ENCODE measurements at regions not wholly inside any gene's neighbourhood (a gene's known extent, or its start where the extent isn't known, plus 50 kb on each side); places are given as distances from the start of the nearest gene placed in this dataset.

DNA sequence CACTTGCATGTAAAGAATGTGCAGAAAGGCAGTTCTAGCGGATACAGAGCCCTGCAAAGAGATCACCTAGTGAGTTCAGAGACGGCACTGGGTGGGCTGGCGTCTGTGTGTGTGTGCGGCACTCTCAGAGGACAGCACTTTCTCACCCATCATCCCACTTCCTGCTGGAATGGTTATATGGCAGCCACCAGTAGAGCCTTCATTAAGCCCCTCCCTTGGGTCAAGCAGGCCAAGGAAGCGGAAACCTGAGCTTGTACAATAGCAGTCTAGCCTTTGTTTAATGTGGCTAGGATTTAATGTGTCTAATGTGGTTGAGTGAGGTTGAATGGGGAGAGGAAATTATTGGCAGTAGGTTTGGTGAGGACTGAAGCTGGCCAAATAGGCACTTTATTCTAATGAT lies 88.3 kb upstream of the ELAC2 start:
- no TSS peak for BruUV-seq (replicated peaks)
- CTCF ChIA-PET = interaction anchor here (0.5 to 2.0 kb wide), 3 partner anchors 8 to 76 kb away, joined by 3 to 10 read pairs (median 7); no protein-coding TSS in a partner anchor
- no peaks in the 10 kb centered on the region for H3K9me3 Mint-ChIP-seq (ENCODE audit: unreplicated experiment)

DNA sequence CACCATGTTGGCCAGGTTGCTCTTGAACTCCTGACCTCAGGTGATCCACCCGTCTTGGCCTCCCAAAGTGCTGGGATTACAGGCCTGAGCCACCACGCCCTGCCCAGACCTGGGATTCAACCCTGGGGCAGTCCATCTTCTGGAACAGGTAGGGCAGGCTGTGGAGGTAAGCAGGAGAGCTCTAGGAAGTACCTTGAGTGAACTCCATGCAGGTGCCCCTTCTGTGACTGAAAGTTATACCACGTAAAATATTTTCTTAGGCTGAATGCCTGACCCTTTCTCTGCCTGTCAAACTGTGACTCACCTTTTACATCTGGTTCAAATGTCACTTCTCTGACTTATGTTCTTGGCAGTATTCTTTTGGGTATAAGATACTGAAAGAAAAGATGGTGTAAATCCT lies 86.7 kb upstream of the ELAC2 start:
- no peaks in the 10 kb centered on the region for H3K27me3 Mint-ChIP-seq (ENCODE audit: insufficient read depth, unreplicated experiment)

More for the DNA sequence above, 88.3 kb upstream of the ELAC2 start:
- TF ChIP-seq CTCF (IDR thresholded peaks at IDR 0.05; ENCODE audit: unreplicated experiment) = no peak
- no peak for DNase-seq (ENCODE audit: unreplicated experiment)
- no peaks in the 10 kb centered on the region for H3K36me3 Mint-ChIP-seq (ENCODE audit: insufficient read depth, unreplicated experiment)
- H3K4me1 Mint-ChIP-seq (ENCODE audit: insufficient read depth, unreplicated experiment) = peaks cover 12% of the 10 kb centered on the region
- H3K4me3 Mint-ChIP-seq (ENCODE audit: unreplicated experiment) = no peak overlapping the region
- intact Hi-C loops (cut with micrococcal nuclease) = no loop called here
- no peak overlapping the region for H3K27ac Mint-ChIP-seq (ENCODE audit: low read depth, unreplicated experiment)
- POLR2A ChIA-PET = no interaction called here
- no peaks in the 10 kb centered on the region for H3K27me3 Mint-ChIP-seq (ENCODE audit: insufficient read depth, unreplicated experiment)

GRCh38 chr17:13102477-13102876 lies 84.7 kb upstream of the ELAC2 start:
- DNase-seq (ENCODE audit: unreplicated experiment) = no peak
- no peaks in the 10 kb centered on the region for H3K9me3 Mint-ChIP-seq (ENCODE audit: unreplicated experiment)
- intact Hi-C loops (cut with micrococcal nuclease) = no loop called here
- H3K27me3 Mint-ChIP-seq (ENCODE audit: insufficient read depth, unreplicated experiment) = no peaks in the 10 kb centered on the region
- POLR2A ChIA-PET = no interaction called here
- BruUV-seq (replicated peaks) = no TSS peak
- H3K4me1 Mint-ChIP-seq (ENCODE audit: insufficient read depth, unreplicated experiment) = peaks cover 12% of the 10 kb centered on the region
- H3K36me3 Mint-ChIP-seq (ENCODE audit: insufficient read depth, unreplicated experiment) = no peaks in the 10 kb centered on the region
- H3K4me3 Mint-ChIP-seq (ENCODE audit: unreplicated experiment) = no peak overlapping the region
- no peak for TF ChIP-seq CTCF (IDR thresholded peaks at IDR 0.05; ENCODE audit: unreplicated experiment)
- CTCF ChIA-PET = no interaction called here
- no peak overlapping the region for H3K27ac Mint-ChIP-seq (ENCODE audit: low read depth, unreplicated experiment)

More for the DNA sequence above, 86.7 kb upstream of the ELAC2 start:
- H3K36me3 Mint-ChIP-seq (ENCODE audit: insufficient read depth, unreplicated experiment) = no peaks in the 10 kb centered on the region
- no peak overlapping the region for H3K27ac Mint-ChIP-seq (ENCODE audit: low read depth, unreplicated experiment)
- TF ChIP-seq CTCF (IDR thresholded peaks at IDR 0.05; ENCODE audit: unreplicated experiment) = no peak
- H3K9me3 Mint-ChIP-seq (ENCODE audit: unreplicated experiment) = no peaks in the 10 kb centered on the region
- CTCF ChIA-PET = interaction anchor here (0.6 to 2.0 kb wide), 3 partner anchors 8 to 23 kb away, joined by 3 to 10 read pairs (median 4); no protein-coding TSS in a partner anchor
- no peak overlapping the region for H3K4me3 Mint-ChIP-seq (ENCODE audit: unreplicated experiment)
- peak; percentile 8 for DNase-seq (ENCODE audit: unreplicated experiment)
- POLR2A ChIA-PET = no interaction called here
- no TSS peak for BruUV-seq (replicated peaks)
- peaks cover 12% of the 10 kb centered on the region for H3K4me1 Mint-ChIP-seq (ENCODE audit: insufficient read depth, unreplicated experiment)
- intact Hi-C loops (cut with micrococcal nuclease) = no loop called here

- no peak overlapping the region for H3K27ac Mint-ChIP-seq (ENCODE audit: low read depth, unreplicated experiment)
- peaks cover 9% of the 10 kb centered on the region for H3K4me1 Mint-ChIP-seq (ENCODE audit: insufficient read depth, unreplicated experiment)
- ChIA-PET CTCF (interaction anchor here (0.5 to 1.5 kb wide), 4 partner anchors 18 to 71 kb away, joined by 3 to 9 read pairs (median 4); no protein-coding TSS in a partner anchor), POLR2A (no interaction called here)
- H3K27me3 Mint-ChIP-seq (ENCODE audit: insufficient read depth, unreplicated experiment) = no peaks in the 10 kb centered on the region
- no peak overlapping the region for H3K4me3 Mint-ChIP-seq (ENCODE audit: unreplicated experiment)
- H3K9me3 Mint-ChIP-seq (ENCODE audit: unreplicated experiment) = no peaks in the 10 kb centered on the region
- intact Hi-C loops (cut with micrococcal nuclease) = no loop called here
- H3K36me3 Mint-ChIP-seq (ENCODE audit: insufficient read depth, unreplicated experiment) = no peaks in the 10 kb centered on the region
- TF ChIP-seq CTCF (IDR thresholded peaks at IDR 0.05; ENCODE audit: unreplicated experiment) = no peak
- no TSS peak for BruUV-seq (replicated peaks)
- DNase-seq (ENCODE audit: unreplicated experiment) = no peak
Observed at GRCh38 chr17:13099926-13100325, 82.1 kb upstream of the ELAC2 start.
